ENCODE measurements at regions not wholly inside any gene's neighbourhood (a gene's known extent, or its start where the extent isn't known, plus 50 kb on each side); places are given as distances from the start of the nearest gene placed in this dataset.

DNA sequence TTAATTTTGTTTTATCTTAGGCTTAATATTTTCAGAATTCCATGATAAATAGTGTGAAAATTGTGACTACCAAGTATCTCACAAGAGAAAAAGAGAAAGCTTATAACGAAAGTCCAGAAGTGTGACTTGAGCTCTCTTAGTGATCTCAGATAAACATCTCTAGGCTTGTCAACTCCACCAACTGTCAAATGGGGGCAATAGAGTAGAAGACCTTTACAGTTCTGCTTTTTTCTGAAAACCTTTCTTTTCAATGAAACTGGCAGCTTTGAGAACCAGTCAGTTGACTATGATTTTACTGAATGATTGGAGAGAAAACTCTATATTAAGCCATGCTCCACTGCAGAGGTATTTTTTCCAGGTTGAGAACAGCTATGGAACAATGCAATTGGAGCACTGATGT lies 119.2 kb upstream of the TP63 start:
- TF ChIP-seq, protein P1, sequence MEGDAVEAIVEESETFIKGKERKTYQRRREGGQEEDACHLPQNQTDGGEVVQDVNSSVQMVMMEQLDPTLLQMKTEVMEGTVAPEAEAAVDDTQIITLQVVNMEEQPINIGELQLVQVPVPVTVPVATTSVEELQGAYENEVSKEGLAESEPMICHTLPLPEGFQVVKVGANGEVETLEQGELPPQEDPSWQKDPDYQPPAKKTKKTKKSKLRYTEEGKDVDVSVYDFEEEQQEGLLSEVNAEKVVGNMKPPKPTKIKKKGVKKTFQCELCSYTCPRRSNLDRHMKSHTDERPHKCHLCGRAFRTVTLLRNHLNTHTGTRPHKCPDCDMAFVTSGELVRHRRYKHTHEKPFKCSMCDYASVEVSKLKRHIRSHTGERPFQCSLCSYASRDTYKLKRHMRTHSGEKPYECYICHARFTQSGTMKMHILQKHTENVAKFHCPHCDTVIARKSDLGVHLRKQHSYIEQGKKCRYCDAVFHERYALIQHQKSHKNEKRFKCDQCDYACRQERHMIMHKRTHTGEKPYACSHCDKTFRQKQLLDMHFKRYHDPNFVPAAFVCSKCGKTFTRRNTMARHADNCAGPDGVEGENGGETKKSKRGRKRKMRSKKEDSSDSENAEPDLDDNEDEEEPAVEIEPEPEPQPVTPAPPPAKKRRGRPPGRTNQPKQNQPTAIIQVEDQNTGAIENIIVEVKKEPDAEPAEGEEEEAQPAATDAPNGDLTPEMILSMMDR (IDR thresholded peaks at IDR 0.05): no peak
- TF ChIP-seq POLR2A (IDR thresholded peaks at IDR 0.05): no peak
